ENCODE measurements at regions not wholly inside any gene's neighbourhood (a gene's known extent, or its start where the extent isn't known, plus 50 kb on each side); places are given as distances from the start of the nearest gene placed in this dataset.

DNA sequence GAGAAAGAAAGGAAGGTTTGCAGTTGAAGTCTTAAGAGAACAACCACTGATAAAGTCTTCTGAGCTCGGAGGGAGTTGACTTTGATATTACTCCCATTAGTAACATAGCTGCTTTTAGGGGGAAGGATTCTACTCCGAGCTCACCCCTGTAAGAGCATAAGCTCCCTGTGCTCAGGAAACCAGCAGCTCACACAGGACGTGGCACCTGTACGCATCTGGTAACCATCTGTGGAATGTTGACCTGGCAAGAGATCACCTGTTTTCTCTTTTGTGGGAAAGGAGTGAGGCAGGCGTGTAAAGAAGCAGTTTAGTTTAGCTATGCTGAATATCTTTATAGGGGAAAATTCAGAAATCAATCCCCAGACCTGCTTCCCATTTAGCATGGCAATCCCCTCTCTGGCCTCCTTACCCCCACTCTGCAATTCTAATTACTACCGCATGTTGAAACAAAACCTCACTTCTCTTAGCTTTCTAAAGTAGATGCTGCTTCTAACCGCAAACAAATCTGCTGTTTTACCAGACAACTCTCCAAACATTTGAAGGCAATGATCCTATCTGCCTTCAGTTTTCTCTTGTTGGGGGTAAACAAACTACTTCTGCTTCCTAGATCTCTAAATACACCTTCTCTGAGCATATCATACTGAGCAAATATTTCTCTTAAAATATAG, 121.8 kb upstream of the KCNK1 start:
- H3K27ac ChIP-seq = no peak overlapping the region
- intact Hi-C loops (cut with DNase I) = no loop called here
- no peak for DNase-seq (ENCODE audit: extremely low spot score in 2 of 2)
- no peak for TF ChIP-seq POLR2A (IDR thresholded peaks at IDR 0.05)
- no peaks in the 10 kb centered on the region for H3K36me3 ChIP-seq
- no peak overlapping the region for H3K4me3 ChIP-seq
- no peaks in the 10 kb centered on the region for H3K27me3 ChIP-seq
- no peaks in the 10 kb centered on the region for H3K4me1 ChIP-seq
- no peaks in the 10 kb centered on the region for H3K9me3 ChIP-seq

DNA sequence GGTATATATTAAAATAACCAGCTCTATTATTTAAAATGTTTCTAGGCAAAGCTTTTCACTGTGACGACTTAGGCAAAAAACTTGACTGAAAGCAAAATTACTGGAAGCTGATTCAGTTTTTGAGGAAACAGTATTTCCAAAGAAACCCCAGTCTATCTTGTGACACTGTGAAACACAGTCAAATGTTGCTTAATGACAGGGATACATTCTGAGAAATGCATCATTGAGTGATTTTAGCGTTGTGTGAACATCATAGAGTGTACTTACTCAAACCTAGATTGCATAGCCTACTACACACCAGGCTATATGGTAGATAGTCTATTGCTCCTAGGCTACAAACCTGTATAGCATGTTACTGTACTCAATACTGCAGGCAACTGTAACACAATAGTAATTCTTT, 116.9 kb upstream of the KCNK1 start:
- Histone ChIP-seq H3K27ac (no peak overlapping the region), H3K36me3 (no peaks in the 10 kb centered on the region), H3K27me3 (no peaks in the 10 kb centered on the region), H3K4me1 (no peaks in the 10 kb centered on the region), H3K4me3 (no peak overlapping the region), H3K9me3 (no peaks in the 10 kb centered on the region)
- intact Hi-C loops (cut with DNase I) = no loop called here
- DNase-seq (ENCODE audit: extremely low spot score in 2 of 2) = no peak
- TF ChIP-seq, protein P1, sequence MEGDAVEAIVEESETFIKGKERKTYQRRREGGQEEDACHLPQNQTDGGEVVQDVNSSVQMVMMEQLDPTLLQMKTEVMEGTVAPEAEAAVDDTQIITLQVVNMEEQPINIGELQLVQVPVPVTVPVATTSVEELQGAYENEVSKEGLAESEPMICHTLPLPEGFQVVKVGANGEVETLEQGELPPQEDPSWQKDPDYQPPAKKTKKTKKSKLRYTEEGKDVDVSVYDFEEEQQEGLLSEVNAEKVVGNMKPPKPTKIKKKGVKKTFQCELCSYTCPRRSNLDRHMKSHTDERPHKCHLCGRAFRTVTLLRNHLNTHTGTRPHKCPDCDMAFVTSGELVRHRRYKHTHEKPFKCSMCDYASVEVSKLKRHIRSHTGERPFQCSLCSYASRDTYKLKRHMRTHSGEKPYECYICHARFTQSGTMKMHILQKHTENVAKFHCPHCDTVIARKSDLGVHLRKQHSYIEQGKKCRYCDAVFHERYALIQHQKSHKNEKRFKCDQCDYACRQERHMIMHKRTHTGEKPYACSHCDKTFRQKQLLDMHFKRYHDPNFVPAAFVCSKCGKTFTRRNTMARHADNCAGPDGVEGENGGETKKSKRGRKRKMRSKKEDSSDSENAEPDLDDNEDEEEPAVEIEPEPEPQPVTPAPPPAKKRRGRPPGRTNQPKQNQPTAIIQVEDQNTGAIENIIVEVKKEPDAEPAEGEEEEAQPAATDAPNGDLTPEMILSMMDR (IDR thresholded peaks at IDR 0.05) = no peak
- TF ChIP-seq POLR2AphosphoS5 (IDR thresholded peaks at IDR 0.05; ENCODE audit: insufficient read depth in 1 of 2, low read depth in 1 of 2) (no peak), POLR2A (IDR thresholded peaks at IDR 0.05) (no peak)

DNA sequence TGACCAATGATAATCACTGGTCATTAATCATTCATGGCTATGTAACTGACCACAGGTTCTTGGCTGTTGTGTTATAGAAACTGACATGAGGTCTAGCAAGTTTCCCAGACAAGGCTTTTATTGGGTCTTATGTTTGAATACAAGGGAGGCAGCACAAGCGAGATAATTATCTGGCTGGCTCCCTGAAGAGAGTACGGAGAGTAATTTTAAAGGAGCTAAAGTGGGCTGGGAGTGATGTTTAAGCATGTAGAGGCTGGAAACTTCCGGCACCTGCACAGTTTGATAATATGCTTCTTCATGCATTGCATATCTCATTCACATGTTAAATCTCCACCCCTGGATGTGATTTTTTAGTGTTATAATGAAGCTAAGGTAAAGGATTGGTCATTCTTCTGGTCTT, 116.2 kb upstream of the KCNK1 start:
- Histone ChIP-seq H3K27me3 (no peaks in the 10 kb centered on the region), H3K4me1 (no peaks in the 10 kb centered on the region), H3K4me3 (no peak overlapping the region), H3K9me3 (no peaks in the 10 kb centered on the region), H3K27ac (no peak overlapping the region), H3K36me3 (no peaks in the 10 kb centered on the region)
- no peak for TF ChIP-seq POLR2A (IDR thresholded peaks at IDR 0.05)
- TF ChIP-seq POLR2AphosphoS5 (IDR thresholded peaks at IDR 0.05; ENCODE audit: insufficient read depth in 1 of 2, low read depth in 1 of 2) = no peak
- TF ChIP-seq, protein P1 (IDR thresholded peaks at IDR 0.05) = no peak
- no peak for DNase-seq (ENCODE audit: extremely low spot score in 2 of 2)
- intact Hi-C loops (cut with DNase I) = no loop called here

DNA sequence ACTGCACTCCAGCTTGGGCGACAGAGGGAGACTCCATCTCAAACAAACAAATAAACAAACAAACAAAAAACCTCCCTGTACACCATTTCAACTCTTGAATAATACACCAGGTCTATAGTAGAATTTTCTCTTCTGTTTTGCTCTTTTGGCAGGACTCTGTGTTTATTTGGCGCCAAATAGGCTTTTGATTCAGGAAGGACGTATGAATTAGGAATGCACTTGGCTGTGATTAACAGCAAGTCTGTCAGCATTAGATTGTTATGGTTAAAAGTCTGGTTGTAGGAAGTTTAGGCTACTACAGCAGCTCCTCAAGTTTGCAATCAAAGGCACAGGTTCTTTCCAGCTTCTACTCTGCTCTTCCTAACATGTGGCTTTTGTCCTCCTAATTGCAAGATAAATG, 113.8 kb upstream of the KCNK1 start:
- no peak overlapping the region for H3K4me3 ChIP-seq
- intact Hi-C loops (cut with DNase I) = no loop called here
- no peaks in the 10 kb centered on the region for H3K36me3 ChIP-seq
- H3K9me3 ChIP-seq = no peaks in the 10 kb centered on the region
- TF ChIP-seq POLR2AphosphoS5 (IDR thresholded peaks at IDR 0.05; ENCODE audit: insufficient read depth in 1 of 2, low read depth in 1 of 2) (no peak), POLR2A (IDR thresholded peaks at IDR 0.05) (no peak)
- TF ChIP-seq, protein P1 (IDR thresholded peaks at IDR 0.05) = no peak
- no peak overlapping the region for H3K27ac ChIP-seq
- H3K27me3 ChIP-seq = no peaks in the 10 kb centered on the region
- H3K4me1 ChIP-seq = no peaks in the 10 kb centered on the region
- no peak for DNase-seq (ENCODE audit: extremely low spot score in 2 of 2)

DNA sequence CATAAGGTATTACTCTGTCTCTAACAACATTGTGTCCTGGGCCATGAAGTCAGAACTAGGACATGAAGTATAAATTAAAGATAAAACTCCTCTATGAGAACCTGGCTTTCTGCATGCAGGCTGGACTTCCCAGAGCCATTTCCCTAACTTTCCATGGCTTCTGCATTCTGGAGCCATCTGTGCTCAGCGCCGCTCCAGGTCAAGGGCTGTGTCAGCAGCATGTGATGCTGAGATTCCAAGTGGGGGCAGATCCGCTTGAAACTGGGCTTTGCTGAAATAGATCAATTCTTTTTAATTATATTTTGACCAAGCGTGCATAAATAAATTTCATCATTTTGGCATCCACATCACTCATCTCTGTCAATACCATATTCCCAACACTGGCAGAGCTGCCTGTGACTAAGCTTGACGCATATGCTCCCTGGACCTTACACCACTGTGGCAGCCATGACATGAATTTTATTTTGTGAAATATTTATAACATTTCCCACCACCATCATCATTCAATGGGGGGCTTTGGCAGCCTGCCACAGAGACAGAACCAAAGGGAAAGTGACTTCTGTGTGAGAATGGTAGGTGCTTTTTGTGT, 110.4 kb upstream of the KCNK1 start:
- H3K4me1 ChIP-seq = no peaks in the 10 kb centered on the region
- intact Hi-C loops (cut with DNase I) = no loop called here
- H3K4me3 ChIP-seq = no peak overlapping the region
- TF ChIP-seq POLR2AphosphoS5 (IDR thresholded peaks at IDR 0.05; ENCODE audit: insufficient read depth in 1 of 2, low read depth in 1 of 2) (no peak), POLR2A (IDR thresholded peaks at IDR 0.05) (no peak)
- TF ChIP-seq, protein P1 (IDR thresholded peaks at IDR 0.05) = no peak
- H3K9me3 ChIP-seq = no peaks in the 10 kb centered on the region
- H3K36me3 ChIP-seq = no peaks in the 10 kb centered on the region
- no peak overlapping the region for H3K27ac ChIP-seq
- no peak for DNase-seq (ENCODE audit: extremely low spot score in 2 of 2)
- no peaks in the 10 kb centered on the region for H3K27me3 ChIP-seq

Data from vagina (tissue), 2 donors.